WI38 (cell line): ENCODE measurements at regions not wholly inside any gene's neighbourhood (a gene's known extent, or its start where the extent isn't known, plus 50 kb on each side); places are given as distances from the start of the nearest gene placed in this dataset.

Experiments used
- H3K4me3 ChIP-seq: 2 replicates; pipeline ENCODE4 v1.5.1; 2011; ENCODE audit warnings: low read depth, mild to moderate bottlenecking, control low read depth, low read length
- CTCF ChIP-seq: IDR thresholded peaks from 2 replicates; pipeline ENCODE4 v1.5.1; 2012; ENCODE audit warnings: low read depth, mild to moderate bottlenecking, control low read depth, low read length

- H3K4me3 ChIP-seq = no peak overlapping the region
Measured at GRCh38 chr13:109586509-109587346, 199.7 kb downstream of the IRS2 start.

DNA sequence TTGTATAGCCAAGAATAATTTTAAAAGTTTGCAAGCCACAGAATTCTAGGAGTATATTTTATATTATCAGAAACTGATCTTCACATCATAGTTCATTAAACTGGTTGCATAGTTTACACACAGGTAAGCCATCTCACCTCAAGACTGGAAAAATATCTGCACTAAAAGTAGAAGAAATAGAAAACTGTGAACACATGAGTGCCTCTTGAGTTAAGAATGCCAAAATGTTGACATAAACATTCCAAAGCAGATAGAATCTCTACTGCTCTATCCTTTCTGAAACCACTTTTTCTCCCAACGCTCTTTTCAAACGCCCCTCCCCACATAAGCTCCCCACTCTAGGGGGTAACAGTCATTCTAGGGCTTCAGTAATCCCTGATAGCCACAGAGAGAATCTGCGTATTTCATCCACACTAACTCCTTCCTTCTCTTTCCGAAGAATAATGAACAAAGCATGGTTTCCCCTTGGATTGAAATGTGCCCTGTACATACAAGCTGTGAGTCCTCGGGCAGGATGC, 201.5 kb downstream of the IRS2 start:
- no peak overlapping the region for H3K4me3 ChIP-seq
- no peak for TF ChIP-seq CTCF

More at GRCh38 chr13:109586509-109587346, 199.7 kb downstream of the IRS2 start:
- TF ChIP-seq CTCF = no peak

DNA sequence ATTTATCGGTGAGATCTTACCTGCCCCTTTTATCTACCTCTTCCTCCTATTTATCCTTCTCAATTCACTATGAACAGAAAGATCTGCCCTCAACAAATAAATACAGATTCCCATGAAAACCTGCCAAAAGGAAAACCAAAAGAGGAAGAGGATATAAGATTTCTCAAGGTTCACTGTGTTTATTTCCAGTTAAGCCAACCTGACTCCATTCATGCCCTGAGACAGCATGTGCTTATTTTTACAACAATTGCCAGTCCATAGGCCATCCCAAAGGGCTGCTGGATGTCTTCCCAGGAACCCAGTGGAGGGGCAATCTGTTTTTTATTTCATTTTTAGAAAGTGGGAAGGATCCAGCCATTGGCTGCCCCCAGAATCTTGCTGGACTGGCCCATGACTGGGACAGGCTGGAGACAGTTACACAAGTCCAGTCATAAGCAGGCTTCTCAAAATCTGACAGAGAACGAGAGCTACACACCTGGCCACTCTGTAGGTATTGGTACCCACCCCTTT, 209.1 kb downstream of the IRS2 start:
- TF ChIP-seq CTCF = no peak
- no peak overlapping the region for H3K4me3 ChIP-seq

GRCh38 chr13:109576331-109576813, 210.0 kb downstream of the IRS2 start:
- H3K4me3 ChIP-seq = no peak overlapping the region
- no peak for TF ChIP-seq CTCF

- no peak for TF ChIP-seq CTCF
- H3K4me3 ChIP-seq = no peak overlapping the region
Measured at GRCh38 chr13:109575821-109576220, 210.6 kb downstream of the IRS2 start.

DNA sequence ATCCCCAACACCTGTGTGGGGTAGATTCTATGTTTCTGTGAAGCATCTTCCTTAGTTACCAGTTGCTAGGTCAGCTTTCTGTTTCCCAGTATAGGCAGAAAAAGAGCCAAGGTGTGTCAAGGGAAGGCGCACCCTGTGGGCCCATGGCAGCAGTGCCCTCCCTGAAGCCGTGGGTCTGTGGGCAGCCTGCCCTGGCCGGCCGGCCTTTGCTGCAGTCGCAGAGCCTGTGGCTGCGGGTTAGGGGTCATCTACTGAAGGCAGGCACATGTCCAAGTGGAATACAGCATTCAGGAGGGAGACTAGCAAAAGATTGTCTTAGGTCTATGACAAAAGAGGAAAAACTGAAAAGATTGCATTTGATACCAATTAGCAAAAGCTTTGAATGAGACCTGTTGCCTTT, 214.0 kb downstream of the IRS2 start:
- TF ChIP-seq CTCF = no peak
- no peak overlapping the region for H3K4me3 ChIP-seq
